ENCODE measurements at regions not wholly inside any gene's neighbourhood (a gene's known extent, or its start where the extent isn't known, plus 50 kb on each side); places are given as distances from the start of the nearest gene placed in this dataset.

DNA sequence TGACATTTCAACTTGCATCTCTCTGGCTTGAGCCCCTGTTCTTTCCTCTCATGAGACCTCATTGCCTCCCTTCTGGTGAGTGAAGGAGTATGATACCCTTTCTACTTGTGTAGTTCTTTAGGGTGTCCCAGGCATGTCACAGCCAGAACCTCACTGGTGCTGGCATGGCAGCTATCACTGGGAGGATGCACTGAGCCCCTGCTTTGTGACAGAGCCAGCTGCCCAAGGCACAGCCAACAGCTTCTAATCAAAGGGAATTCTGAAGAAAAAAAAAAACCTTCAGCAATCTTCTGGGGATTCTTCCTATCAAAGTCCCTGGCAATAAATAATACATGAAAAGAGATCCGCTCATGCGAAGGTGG lies 652.6 kb upstream of the KLF4 start:
- TF ChIP-seq, protein P1, sequence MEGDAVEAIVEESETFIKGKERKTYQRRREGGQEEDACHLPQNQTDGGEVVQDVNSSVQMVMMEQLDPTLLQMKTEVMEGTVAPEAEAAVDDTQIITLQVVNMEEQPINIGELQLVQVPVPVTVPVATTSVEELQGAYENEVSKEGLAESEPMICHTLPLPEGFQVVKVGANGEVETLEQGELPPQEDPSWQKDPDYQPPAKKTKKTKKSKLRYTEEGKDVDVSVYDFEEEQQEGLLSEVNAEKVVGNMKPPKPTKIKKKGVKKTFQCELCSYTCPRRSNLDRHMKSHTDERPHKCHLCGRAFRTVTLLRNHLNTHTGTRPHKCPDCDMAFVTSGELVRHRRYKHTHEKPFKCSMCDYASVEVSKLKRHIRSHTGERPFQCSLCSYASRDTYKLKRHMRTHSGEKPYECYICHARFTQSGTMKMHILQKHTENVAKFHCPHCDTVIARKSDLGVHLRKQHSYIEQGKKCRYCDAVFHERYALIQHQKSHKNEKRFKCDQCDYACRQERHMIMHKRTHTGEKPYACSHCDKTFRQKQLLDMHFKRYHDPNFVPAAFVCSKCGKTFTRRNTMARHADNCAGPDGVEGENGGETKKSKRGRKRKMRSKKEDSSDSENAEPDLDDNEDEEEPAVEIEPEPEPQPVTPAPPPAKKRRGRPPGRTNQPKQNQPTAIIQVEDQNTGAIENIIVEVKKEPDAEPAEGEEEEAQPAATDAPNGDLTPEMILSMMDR (IDR thresholded peaks at IDR 0.05): no peak
- no peak for TF ChIP-seq EP300 (IDR thresholded peaks at IDR 0.05)
- no peak for TF ChIP-seq POLR2A (IDR thresholded peaks at IDR 0.05)
